ENCODE measurements at regions not wholly inside any gene's neighbourhood (a gene's known extent, or its start where the extent isn't known, plus 50 kb on each side); places are given as distances from the start of the nearest gene placed in this dataset.
"Not testable (repeated sequence)": the region's sequence is repeated elsewhere in the genome, so short reads cannot be mapped to it uniquely, and the experiment has no call there.

DNA sequence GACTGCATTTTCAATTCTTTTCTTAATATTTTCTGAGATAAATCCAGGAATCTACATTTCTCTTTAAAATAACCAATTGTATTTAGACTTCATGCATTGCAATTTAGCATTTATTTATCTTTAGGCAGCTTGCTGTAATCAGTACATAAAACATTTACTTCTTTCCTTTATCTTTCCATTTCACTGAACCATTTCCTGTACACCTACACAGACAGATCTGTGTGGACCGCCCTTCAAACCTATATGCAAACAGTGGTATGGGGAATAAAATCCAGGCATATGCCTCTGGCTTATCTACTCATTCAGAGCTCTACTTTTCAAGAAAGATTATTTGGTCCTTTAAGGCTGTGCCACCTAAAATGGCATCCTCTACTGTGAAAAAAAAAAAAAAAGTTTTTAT lies 640.0 kb downstream of the MAT2B start:
- no peak for DNase-seq

DNA sequence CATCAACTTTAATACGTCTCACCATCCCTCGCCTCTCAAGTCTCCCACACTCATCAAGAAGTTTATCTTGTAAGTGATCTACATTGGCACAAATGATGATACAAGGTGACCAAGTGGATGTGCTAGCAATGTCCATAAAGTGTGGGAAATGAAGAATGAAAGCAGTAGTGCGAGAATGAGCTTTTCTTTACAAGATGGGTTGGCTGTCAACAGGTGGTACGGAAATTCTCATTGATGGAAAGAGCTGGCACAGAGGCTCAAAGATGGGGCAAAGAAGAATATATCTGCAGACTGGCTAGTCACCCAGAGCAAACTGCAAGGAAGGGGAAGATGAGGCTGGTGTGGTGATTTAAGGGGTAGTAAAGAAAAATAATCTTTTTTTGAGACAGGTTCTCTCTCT lies 640.8 kb downstream of the MAT2B start:
- DNase-seq = no peak

DNA sequence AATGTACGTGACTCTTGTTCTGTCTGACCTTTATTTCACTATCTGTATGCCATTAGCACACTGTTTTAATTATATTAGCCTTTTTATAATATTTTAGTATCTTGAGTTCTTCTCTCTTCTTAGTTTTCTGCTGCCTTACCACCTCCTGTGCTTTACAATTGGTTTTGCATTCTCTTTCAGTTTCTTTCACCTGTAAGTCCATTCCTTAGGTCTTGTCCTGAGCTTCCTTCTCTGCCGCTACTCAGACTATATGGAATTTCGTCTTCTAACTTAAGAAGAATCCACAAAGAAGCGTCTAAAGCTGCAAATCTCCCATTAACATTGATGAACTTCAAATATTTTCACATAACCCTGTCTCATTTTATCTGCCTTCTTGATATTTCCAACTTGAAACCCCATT lies 642.9 kb downstream of the MAT2B start:
- DNase-seq = no peak

DNA sequence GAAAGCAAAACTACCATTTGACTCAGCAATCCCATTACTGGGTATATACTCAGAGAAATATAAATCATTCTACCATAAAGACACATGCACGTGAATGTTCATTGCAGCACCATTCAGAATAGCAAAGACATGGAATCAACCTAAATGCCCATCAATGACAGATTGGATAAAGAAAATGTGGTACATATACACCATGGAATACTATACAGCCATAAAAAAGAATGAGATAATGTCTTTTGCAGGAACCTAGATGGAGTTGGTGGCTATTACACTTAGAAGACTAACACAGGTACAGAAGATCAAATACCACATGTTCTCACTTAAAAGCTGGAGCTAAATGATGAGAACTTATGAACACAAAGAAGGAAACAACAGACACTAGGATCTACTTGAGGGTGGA lies 647.1 kb downstream of the MAT2B start:
- DNase-seq = not testable (repeated sequence)

DNA sequence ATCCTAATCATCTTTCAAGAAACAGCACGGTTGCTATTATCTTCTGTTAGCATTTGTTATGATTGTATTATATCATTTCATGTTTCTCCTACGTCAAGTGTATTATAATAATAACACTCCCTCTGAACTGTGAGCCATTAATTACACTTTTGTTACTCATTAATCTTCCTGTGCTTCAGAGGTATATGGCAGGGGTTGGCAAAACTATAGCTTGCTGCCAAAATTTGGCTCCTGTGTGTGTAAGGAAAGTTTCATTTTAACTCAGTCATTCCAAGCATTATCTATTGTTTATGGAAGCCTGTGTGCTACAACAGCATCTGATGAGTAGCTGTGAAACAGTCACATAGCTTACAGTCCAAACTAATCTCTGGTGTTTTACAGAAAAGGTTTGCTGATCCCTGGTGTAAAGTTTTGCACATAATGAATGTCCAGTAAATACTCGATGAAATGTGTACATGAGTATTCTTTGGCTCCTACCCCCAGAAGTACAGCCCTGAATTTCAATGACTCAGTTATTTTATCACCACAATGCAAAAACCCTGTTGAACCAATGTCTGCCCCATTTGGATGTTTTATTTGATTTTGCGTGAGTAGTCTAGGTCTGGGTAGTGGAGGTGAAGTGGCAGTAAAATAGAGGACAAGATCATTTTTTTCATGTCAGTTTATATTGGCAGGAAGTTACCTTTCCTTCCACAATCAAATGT lies 648.2 kb downstream of the MAT2B start:
- DNase-seq = no peak

DNA sequence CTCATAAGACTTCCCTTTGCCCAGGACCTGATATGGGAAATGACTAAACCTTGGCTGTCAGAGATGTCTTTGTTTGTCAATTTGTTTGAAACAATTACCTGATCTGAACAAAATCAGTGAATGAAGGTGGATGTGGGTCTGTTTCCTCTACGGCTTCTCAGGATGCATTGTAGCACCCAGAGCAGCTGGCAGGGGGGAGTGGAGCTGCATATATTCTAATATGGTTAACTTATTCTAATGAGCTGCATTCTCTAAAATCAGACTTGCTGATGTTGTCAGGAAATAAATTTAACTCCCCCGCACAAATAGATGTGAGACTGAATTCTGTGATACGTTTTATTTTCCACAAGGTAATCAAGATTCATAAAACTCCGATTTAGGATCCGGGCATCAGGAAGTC lies 665.4 kb downstream of the MAT2B start:
- no peak for DNase-seq

DNA sequence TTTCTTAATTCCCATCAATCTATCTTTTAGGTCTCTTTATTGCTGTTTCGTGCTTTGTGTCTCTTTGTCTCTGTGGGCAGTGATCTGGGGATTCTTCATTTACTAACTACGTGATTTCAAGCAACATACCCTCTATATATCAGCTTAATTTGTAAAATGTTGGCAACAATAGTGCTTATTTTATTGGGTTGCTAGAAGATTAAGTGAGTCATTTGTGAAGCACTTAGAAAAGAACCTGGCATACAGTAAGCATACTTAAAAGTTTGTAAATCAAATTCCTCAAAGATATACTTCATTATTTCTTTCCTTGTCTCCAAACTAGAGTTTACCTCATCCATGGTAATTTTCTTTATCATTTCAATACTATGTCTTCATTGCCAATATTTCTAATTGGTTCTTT lies 669.7 kb downstream of the MAT2B start:
- DNase-seq = no peak

DNA sequence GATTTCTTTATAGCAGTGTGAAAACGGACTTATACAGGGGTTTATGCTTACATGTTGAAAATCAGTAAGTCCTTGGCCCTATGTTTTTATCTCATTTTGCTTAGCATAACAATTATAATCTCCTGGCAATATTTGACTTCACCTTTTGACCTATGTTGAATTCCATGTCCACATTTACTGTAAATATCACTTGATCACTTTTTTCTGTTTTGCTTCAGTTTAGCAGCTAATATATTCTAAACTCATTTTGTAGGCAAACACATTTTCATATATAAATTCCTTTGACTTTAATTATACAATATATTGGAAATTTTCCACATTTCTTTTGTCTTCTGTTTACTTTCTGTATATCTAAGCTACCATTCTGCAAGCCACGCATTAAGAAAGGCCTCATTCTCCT lies 674.0 kb downstream of the MAT2B start:
- DNase-seq = no peak

DNA sequence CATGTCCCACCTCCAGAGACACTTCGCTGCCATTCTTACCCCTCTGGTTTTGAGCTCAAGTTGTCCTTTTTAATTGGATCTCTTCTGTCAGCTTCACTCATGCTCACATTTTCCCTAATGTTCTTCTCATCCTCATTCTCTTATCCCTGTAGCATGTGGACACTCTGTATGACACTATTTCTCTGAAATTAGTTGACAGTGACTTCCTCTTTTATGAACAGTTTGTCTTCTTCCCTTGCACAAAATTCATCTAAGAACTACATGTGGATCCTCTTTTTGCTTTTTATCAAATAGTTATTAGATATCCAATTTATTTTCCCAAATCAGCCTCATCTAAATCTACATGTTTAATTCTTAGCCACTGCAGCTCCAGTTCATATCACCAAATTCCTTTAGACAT lies 676.2 kb downstream of the MAT2B start:
- no peak for DNase-seq

DNA sequence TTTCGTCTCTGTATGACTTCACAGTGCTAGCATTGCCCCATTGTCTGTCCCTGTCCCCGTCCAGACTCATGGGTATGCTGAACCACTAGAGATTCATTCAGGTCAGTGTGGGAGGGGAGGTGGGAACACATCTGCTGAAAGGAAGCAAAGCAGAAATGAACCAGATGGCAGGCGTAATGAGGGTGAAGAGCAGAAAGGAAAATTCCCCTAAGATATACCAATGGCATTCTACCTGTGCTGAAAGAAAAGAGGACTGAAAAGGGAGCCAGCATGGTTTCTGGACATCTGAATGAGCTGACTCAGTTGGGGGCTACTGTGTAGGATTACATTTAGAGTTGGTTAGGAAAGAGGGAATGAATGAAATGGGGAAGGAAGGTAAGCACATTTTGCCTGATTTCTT lies 678.7 kb downstream of the MAT2B start:
- DNase-seq = no peak

DNA sequence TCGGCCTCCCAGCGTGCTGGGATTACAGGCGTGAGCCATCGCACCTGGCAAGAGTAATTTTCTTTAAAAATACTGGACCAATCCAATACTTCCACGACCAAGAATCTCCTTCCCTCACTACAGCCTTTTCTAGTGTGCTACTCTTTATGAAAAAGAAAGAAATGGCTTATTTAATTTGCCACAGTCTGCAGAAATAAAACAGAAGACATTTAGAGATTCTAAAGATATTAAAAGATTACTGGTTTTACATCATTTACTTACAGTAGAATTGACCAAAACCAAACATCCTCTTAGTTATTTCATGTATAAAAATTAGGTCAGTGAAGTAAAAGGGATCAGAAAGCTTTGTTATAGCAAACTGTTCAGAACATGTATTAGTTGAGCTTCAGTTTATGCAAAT lies 679.6 kb downstream of the MAT2B start:
- DNase-seq = no peak

DNA sequence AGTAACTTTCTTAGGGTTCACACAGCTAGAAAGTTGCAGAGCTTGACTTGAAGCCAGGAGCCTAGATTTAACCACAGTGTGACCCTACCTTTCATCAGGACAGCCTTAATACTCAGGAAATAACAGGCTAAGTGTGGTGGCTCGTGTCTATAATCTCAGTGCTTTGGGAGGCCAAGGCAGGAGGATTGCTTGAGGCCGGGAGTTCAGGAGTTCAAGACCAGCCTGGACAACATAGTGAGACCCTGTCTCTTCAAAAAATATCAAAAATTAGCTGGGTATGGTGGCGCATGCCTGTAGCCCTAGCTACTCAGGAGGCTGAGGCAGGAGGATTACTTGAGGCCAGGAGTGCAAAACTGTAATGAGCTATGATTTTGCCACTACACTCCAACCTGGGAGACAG lies 681.1 kb downstream of the MAT2B start:
- no peak for DNase-seq

DNA sequence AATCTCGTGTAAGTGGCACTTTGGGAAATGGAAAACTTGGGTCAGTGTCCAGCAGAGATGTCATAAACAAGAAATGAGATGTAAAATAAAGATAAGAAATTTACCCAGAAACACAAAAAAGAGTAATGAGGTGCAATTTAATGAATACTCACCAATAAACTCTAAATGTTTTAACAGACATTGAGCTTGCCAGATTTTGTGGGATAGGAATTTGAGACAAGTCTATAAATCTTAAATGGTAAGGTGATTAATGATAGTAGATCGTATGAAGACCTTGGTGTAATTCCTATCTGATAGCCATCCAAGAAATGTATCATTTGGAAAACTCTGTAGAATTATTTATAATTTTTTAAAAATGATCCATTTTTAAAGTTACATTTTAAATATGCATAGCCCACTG lies 682.4 kb downstream of the MAT2B start:
- no peak for DNase-seq

DNA sequence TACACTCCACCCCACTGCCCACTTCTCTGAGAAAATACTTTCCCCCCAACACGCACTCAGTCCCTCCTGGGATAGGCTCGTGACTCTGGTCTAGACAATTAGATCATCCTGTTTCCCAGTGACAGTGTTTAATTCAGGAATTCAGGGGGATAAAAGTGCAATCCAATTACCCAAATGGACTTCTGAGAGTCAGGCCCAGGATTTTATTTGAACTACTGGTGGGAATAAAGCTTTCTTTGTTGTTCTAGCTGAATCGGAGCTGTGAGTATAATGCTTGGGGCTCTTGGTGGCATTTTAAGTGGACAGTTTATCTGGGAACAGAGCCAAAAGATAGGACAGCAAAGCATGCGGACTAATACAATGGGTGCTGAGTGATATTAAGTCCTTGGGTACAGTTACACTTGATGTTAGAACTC lies 683.3 kb downstream of the MAT2B start:
- DNase-seq = no peak

DNA sequence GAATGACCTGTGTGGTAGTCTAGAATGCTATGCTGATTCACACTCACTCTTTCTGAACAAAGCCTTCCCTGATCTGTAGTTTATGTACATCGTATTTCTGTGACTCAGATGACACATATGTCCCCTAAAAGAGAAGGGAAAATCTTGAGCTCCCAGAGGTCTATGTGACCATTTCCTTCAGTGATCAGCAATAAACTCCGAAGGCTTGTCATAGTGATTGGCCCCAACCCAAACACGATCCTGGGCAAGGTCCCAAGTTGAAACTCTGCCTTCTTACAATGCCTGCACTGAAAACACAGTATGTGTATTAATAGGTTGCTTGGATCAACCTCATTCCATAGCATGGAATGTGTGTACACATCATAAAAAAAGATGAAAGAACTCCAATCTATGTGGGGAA lies 685.8 kb downstream of the MAT2B start:
- no peak for DNase-seq

DNA sequence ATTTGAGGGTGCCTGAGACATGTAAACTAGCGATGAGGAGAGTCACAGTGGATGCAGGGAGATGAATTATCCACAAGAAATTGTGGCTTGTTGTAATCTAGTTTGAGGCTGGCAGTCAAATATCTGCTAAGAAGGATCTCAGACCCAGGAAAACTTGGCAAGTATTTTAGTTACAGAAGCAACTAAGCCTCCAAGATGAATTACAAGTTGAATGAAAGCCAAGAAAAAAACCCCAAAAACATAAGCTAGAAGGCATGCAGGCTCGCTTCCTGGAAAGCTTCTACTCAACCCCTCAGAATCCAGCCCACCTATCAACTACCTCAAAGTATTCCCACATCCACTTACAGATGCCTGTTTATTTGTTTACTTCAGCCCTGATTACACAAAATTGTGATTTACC lies 696.9 kb downstream of the MAT2B start:
- DNase-seq = no peak

DNA sequence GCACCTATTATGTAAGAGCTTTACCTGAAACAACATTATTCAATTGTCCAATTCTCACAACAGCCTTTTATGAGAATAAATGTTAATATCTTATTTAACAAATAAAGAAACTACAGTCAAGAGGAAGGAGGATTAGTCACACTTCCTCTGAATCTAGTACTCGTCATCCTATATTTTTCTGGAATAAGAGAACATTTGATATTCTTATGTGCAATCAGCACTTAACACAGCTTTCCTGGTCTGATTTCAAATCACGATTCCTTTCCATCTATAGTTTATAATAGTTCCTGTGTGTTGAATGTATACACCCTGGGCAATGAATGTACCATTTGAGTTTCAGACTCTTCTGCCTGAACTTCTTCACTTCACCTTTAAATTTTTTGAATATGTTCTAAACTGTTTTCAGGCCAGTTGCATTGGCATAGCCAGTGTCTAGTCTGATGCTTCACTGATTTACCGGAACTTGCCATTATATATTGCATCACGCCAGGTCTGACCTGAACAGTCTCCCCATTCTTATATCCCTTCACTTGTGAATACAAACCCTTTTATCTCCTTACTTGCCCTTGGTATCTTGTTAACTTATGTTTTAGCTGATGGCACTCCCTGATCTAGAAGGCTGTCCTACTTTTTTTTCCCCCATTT lies 698.3 kb downstream of the MAT2B start:
- no peak for DNase-seq

DNA sequence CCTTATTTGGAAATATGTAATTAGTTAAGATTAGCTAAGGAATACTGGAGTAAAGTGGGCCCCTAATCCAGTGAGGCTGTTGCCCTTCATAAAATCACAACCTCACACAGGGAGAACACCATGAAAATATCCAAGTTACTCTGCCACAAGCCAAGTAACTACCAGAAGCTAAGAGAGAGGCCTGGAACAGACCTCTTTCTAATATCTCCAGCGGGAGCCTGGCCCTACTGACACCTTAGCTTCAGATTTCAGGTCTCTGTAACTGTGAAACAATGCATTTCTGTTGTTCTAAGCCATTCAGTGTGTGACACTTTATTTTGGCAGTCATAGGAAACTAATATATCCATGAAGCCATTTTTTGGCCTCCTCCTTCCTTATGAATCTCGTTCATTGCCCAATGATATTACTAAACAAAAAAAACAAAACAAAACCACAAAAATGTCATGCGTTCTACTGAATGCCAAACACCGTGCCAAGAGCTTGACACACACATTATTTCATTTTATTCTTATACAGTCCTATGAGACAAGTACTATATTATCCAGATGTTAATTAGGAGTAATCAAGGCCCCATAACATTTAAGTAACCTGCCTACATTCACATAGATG lies 699.0 kb downstream of the MAT2B start:
- DNase-seq = no peak

DNA sequence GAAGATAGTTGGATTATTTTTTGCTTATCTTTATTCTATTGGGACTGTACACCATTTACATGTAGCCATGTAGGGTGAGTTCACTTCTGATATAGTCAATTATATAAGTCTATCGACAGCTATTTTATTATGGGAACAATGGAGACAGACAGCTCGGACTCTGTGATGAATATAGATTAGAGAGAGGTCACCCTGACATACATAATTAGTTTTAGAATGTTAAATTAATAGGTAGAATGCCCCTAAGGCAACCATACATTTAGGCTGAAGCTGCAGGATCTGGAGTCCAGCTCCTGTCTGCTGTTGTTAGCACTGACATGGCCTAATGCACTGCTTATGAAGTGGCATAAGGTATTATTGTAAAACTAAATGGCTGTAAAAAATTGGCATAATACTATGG lies 700.8 kb downstream of the MAT2B start:
- no peak for DNase-seq

DNA sequence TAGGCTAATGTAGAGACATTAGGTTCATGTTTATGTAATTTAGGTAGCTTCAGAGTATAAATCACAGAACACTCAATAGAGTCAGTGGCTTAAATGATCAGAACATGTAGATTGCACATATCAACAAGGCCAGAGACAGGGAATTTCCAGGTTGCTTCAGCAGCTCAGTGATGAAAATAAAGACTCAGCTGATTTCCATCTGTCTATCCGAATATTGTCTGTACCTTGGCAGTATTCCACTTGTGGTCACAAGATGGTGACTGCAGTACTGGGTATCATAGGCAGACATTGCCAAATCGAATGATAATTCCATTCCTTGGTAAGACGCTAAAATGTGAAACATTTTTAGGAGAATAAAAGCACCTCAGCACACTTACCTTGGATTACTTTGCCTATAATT lies 702.2 kb downstream of the MAT2B start:
- DNase-seq = no peak

DNA sequence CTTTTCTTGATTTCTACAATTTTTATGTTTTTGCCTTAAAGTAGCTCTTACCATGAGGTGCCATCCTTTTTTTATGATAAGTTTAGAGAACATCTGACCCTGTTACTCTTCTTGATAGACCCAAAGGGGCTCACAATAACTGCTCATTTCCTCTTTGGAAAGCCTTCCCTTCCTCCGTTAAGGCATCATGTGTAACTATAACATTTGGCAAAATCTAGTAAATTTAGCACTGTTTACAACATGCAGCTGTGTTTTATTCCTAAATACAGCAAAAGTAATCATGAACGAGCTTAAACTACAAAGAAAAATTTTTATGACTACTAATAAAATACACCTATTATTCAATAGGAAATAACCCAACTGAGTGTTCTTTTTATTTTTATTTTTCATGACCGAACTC lies 705.1 kb downstream of the MAT2B start:
- DNase-seq = no peak

DNA sequence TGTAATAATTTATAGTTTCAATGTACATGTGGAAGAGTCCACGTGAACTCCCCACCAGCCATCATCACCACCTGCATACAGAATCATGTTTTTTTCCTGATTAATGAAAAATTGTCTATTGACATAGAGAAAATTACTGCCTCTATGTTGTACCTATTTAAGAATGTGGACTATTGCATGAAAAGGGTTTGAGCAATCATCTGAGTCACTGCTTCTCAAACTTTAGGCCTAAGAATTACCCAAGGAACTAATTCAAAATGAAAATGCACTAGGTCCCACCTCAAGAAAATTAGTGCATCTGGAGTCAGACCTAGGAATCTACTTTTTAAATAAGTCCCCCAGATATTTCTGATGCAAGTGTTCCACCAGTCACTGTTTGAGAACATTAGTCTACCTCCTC lies 709.3 kb downstream of the MAT2B start:
- no peak for DNase-seq

DNA sequence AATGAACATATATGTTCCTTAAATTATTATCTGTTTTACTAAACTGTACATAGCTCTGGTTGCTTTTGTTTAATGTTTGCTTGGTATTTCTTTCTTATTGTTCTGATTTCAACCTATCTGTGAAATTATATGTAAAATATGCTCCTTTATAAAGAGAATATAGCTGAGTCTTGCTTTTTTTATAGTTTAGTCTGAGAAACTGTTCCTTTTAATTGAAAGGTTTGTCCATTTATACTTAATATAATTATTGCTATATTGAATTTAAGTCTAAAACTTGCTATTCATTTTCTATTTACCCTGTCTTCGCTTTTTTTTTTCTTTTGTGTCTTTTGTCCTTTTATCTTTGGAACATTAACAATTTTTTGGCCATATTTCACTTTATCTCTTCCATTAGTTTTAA lies 712.0 kb downstream of the MAT2B start:
- no peak for DNase-seq

DNA sequence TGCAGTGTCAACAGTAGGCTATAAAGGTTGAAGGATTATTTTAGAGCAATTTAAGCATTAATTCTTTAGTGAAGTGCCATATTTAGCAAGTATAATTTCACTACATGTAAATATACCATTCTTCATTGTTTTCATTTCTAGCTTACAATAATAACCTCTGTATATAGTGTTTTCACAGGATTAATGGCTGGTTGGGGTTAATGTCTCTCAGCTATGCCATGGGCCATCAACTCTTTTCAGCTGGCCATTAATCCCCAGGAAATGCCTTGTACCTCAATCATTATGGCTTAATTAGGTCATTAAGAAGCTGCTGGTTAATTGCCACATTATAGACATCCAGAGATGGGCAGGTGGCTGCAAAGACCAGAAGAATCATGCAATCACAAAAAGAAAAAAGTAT lies 715.1 kb downstream of the MAT2B start:
- DNase-seq = no peak

DNA sequence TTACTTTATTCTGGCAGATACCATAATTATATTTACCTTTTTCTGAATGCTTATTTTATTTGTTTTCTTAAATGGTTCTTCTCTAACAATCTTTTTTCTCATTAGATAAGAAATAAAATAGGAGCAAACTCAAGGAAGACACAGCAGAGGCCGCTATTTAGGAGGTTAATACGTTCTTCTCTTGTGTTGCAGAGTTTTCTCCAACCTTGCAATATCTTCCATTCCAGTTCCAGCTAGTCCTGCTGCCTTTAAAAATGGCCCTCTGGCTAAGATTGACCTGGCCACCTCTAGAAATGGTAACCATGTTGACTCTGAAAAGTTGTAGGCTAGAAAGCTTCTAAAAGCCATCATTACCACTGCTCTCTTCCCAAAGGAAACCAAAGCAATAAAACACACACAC lies 718.8 kb downstream of the MAT2B start:
- no peak for DNase-seq

All from 8988T (cell line).